ENCODE measurements at regions not wholly inside any gene's neighbourhood (a gene's known extent, or its start where the extent isn't known, plus 50 kb on each side); places are given as distances from the start of the nearest gene placed in this dataset.
"Not testable (repeated sequence)": the region's sequence is repeated elsewhere in the genome, so short reads cannot be mapped to it uniquely, and the experiment has no call there.

DNA sequence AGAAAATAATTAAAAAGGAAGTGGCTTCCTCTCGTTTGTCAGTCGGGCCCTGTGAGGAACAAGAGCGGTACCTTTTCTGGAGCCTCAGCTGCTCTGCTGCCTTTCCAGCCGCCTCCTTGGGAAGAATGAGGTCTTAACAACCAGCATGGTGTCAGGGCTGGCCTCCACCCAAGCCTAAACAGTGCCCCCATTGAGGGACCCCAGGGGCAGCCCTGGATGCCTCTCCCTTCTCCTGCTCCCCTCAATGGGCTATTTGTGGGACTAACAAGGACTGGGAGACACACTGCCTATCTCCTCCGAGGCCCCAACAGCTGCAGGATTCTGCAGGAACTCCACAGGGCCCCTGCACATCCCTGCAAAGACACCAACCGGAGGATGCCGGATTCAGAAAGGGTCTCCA is 155.4 kb upstream of the MAP3K1 start:
- DNase-seq (ENCODE audit: low spot score), result no peak

GRCh38 chr5:56658972-56659371 is 156.4 kb upstream of the MAP3K1 start:
- DNase-seq (ENCODE audit: low spot score), result no peak

- DNase-seq (ENCODE audit: low spot score), result no peak
These were observed 158.3 kb upstream of the MAP3K1 start for GRCh38 chr5:56656846-56657726.

GRCh38 chr5:56651893-56652292 is 163.5 kb upstream of the MAP3K1 start:
- DNase-seq (ENCODE audit: low spot score), result no peak

GRCh38 chr5:56650386-56650785 is 165.0 kb upstream of the MAP3K1 start:
- no peak for DNase-seq (ENCODE audit: low spot score)

GRCh38 chr5:56649569-56649968 is 165.8 kb upstream of the MAP3K1 start:
- peak; percentile 15 for DNase-seq (ENCODE audit: low spot score)

DNA sequence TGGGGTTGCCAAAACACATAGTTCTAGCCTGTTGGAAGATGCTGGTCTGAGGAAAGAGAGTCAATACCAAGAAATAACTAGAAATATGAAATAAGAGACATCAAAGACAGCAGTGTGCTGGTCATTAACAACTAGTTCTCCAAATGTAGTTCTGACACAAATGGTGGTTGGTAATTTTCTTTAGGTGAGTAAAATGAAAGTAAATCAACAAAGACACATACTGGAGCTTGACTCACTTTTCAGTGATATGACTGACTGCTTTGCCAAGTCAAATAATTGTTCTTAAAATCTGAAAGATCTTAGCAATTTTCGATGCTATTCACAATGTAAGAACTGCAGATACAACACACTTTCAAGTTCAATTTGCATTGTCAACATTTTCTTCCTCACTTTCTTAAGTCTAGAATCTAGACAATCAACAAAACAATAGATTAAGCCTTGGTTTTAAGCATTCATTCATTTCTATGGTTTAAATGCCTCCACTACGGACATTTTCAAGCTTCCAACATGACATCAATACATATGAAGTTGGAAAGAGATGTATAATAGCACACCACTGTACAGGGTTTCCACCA is 166.8 kb upstream of the MAP3K1 start:
- DNase-seq (ENCODE audit: low spot score), result no peak

GRCh38 chr5:56647099-56647850 is 168.1 kb upstream of the MAP3K1 start:
- no peak for DNase-seq (ENCODE audit: low spot score)

DNA sequence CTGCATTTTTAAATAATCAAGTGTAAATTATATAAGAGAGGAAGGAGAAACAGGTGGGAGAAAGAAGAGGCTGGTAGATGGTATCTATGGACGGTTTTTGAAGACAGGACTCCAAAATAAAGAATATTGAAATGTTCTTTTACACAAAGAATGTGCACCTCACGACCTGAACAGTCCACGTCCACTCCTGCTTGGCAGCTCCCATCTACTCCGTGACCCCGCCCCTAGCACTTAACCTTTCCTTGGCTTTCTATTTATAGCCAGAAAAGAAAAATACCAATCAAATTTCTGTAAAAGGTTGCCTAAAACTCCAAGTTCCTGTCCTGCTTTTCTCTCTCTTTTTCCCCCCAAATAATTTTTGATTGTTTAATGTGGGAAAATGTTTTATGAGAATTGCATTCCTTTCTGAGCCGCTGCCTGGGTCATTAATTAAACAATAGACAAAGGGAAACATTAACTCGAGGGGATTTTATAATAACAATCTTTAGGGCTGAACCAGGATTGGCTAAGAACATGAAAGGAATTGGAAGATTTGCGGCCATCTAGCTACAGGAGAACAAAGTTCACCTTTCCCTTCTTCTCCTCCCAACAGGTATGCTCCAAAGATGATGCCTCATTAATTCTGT is 173.6 kb upstream of the MAP3K1 start:
- DNase-seq (ENCODE audit: low spot score), result no peak

GRCh38 chr5:56640763-56641406 is 174.5 kb upstream of the MAP3K1 start:
- DNase-seq (ENCODE audit: low spot score), result no peak

DNA sequence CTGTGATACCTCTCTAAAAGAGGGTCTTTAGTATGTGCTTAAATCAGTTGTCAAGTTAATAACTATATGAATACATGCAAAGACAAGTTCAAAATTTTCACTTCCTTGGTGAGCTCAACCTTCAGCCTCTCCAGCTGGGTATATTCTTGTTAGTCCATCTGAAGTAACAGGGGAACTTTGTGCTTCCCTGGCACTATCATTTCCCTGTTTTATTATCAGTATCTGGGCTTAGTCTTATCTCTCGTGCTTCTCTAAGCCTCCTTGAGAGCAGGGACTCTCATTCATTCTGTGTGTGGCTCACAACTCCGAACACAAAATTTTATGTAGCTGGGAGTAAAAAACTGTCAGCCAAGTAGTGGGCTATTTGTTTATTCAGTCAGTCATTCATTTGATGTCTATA is 175.9 kb upstream of the MAP3K1 start:
- DNase-seq (ENCODE audit: low spot score), result no peak

GRCh38 chr5:56638768-56639238 is 176.5 kb upstream of the MAP3K1 start:
- DNase-seq (ENCODE audit: low spot score), result no peak

GRCh38 chr5:56638061-56638621 is 177.2 kb upstream of the MAP3K1 start:
- DNase-seq (ENCODE audit: low spot score), result no peak

DNA sequence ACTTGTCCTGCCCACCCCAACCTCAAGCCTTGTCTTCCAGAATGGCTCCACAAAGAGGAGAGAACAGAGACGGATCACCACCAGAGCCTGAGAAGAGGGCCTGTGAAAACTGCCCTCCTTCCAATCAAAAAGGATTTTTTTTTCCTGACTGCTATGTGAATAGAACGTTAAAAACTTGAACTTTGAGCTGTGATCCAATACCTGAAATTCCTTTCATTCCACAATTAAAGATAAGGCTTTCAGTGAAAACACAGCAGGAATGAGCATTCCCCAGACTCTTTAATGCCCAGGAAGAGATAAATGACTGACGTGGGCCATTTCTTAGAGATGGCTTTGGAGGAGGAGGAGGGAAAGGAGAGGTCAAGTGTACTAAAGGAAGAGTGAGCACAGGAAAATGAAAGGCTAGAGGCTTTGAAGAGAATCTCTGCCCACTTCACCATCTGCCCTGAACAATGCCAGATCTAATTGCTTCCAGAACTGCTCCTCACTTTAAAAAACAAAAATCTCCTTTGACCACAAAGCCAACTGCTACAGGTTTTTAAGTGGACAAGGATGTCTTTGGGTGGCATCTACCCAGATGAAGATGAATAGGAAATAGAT is 177.9 kb upstream of the MAP3K1 start:
- no peak for DNase-seq (ENCODE audit: low spot score)

DNA sequence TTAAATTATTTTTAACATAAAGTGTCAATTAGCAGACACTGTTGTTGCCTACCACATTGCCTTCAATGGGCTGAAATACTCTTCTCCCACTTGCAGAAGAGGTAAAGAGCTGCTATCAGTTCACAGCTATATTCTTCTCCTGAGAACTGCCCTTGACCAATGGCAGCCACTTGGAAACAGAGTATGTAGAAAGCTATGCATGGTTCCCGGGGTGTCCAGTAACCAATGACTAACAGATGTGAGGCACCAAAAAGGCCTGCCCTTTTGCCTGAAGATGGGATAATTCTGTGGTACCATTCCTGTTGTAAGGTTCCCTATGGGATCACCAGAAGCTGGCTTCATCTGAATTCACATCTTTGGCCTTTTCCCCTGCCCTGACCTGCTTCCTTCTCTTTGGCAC is 181.4 kb upstream of the MAP3K1 start:
- no peak for DNase-seq (ENCODE audit: low spot score)

- no peak for DNase-seq (ENCODE audit: low spot score)
These were observed 182.4 kb upstream of the MAP3K1 start for GRCh38 chr5:56632939-56633338.

GRCh38 chr5:56632199-56632598 is 183.2 kb upstream of the MAP3K1 start:
- DNase-seq (ENCODE audit: low spot score), result no peak

DNA sequence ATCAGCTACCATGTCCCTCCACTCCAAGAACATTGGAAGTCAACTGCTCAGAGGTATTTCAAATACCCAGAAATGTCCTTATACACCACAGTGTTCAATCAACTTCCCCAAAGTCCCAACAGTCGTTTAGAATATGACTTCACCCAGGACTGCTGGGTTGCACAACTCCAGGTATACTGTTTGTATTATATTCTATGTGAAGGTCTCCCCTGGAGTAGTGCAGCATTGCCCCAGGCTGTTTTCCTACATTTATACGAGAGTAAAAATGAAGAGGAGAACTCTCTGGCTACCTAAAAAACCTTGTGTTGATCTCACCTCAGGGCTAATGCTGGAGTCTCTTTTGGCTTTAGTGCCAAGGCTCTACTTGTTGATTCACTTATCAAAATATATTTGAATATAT is 183.6 kb upstream of the MAP3K1 start:
- DNase-seq (ENCODE audit: low spot score), result no peak

DNA sequence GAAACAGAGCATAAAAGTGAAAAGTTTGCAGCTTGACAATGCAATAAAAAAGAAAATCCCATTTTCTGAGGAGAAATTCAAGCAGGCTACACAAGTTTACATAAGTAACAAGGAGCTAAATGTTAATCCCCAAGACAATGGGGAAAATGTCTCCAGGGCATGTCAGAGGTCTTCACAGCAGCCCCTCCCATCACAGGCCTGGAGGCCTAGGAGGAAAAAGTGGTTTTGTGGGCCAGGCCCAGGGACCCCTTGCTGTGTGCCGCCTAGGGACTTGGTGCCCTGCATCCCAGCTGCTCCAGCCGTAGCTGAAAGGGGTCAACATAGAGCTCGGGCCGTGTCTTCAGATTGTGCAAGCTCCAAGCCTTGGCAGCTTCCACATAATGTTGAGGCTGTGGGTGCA is 186.7 kb upstream of the MAP3K1 start:
- DNase-seq (ENCODE audit: low spot score), result not testable (repeated sequence)

DNA sequence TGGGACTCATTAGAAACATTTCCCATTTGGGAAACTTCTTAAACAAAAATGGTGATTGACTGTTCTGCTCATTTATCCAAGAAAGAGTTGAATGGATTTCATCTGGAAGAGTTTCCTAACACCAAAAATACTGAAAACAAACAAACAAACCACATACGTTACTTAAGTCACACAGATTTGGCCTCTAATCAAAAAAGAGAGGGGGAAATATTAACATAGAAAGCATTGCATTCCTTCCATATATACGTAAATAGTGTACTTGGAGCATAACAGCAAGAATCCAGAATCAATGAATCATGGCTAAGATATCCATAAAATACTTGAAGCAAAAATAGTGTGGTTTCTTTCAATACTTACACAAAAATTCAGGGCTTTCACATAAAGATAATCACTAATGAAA is 189.8 kb upstream of the MAP3K1 start:
- no peak for DNase-seq (ENCODE audit: low spot score)

GRCh38 chr5:56624751-56625150 is 190.6 kb upstream of the MAP3K1 start:
- no peak for DNase-seq (ENCODE audit: low spot score)

All from H4 (cell line).